ENCODE measurements at regions not wholly inside any gene's neighbourhood (a gene's known extent, or its start where the extent isn't known, plus 50 kb on each side); places are given as distances from the start of the nearest gene placed in this dataset.
"Not testable (repeated sequence)": the region's sequence is repeated elsewhere in the genome, so short reads cannot be mapped to it uniquely, and the experiment has no call there.

GRCh38 chr12:76649099-76649498 is 89.5 kb upstream of the OSBPL8 start:
- no peak for DNase-seq (ENCODE audit: low spot score)
- intact Hi-C loops (cut with DNase I) = no loop called here

DNA sequence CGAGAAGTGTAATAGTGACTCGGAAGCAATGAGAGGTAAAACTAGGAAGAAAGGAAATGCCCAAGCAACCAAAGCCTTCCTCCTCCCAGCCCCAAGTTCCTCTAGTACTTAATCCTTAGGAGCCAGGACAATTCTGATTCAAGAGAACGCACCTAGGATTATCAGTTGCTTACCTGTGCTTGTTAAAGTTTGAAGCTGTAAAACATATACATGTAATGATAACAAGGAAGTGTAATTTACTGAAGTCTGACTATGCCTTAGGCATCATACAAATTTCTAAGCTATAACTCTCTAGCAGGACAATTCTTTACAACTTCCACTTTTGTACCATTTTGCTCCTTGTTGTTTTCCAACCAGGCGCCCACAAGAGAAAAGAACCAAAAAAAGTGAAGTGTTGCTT is 92.8 kb upstream of the OSBPL8 start:
- intact Hi-C loops (cut with DNase I) = no loop called here
- no peak for DNase-seq (ENCODE audit: low spot score)

DNA sequence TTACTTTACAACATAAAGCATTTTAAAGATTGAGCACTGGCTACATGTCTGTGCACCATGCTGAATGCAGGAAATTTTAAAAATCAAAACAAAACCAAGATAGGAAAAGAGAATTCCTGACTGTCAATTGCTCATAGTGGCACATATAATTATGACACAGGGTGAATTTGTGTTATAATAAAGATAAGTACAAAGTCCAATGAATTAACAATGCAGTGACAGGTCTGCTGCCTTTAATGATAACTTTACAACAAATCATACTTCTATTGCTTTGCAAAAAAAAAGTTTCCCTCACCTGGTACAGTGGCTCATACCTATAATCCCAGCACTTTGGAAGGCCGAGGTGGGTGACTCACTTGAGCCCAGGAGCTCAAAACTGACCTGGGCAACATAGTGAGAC is 93.8 kb upstream of the OSBPL8 start:
- intact Hi-C loops (cut with DNase I) = no loop called here
- DNase-seq (ENCODE audit: low spot score) = no peak

GRCh38 chr12:76664731-76665130 is 99.2 kb upstream of the ZDHHC17 start:
- intact Hi-C loops (cut with DNase I) = no loop called here
- DNase-seq (ENCODE audit: low spot score) = no peak

DNA sequence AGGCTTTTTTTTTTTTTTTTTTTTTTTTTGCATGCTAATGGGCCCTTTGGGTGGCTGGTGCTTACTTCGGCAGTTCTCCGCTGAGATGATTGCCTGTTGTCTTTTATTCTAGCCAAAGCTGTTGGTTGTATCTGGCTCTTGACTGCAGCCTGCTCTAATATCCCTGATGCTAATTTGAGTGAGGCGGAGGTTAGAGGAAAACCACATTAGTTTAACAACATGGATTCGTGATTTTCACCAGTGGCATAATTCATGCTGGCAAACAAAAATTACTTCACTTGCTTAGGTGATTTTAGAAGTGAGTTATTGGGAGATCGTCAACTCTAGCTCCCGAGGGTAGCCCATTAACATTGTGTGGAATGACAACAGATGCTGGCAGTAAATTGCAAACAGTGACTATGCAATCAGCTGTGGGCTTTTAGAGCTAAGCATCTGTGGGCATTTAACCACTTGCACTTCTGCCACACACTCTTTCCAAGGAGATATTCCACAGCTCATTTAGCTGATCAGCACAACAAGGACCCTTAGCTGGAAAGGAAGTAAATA is 97.6 kb upstream of the ZDHHC17 start:
- intact Hi-C loops (cut with DNase I) = no loop called here
- DNase-seq (ENCODE audit: low spot score) = no peak

DNA sequence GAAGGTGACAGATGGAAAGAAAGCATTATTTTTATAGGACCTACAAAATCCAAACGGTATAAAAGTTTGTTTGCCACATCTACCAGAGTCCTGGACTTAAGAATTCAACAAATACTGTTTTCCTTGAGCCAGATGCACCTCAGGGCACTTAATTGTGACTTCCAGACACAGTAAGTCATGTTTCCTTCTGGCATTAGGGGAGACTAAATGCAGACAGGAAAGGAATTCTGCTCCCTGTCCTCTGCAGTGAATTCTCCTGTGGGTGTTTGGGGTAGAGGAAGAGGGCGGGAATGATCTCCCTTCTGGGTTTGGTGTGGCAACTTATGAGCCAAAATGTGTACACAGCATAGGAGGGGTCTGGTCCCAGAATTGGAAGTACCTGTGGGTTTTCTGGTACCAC is 93.9 kb upstream of the ZDHHC17 start:
- no peak for DNase-seq (ENCODE audit: low spot score)
- intact Hi-C loops (cut with DNase I) = no loop called here

GRCh38 chr12:76670776-76671175 is 93.1 kb upstream of the ZDHHC17 start:
- no peak for DNase-seq (ENCODE audit: low spot score)
- intact Hi-C loops (cut with DNase I) = no loop called here

- DNase-seq (ENCODE audit: low spot score) = no peak
- intact Hi-C loops (cut with DNase I) = no loop called here
Measured at GRCh38 chr12:76674669-76675315, 89.1 kb upstream of the ZDHHC17 start.

DNA sequence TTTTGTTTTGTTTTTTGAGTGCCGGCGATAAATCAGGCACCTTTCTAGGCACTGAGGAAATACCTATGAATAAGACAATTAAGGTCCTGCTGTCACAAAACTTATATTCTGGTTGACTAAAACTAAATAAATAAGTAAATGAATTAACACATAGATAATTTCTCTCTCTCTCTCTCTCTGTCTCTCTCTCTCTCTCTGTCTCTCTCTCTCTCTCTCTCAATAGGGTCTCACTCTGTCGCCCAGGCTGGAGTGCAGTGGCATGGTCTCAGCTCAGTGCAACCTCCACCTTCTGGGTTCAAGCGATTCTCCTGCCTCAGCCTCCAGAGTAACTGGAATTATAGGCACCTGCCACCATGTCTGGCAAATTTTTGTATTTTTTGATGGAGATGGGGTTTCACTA is 87.7 kb upstream of the ZDHHC17 start:
- DNase-seq (ENCODE audit: low spot score); intact Hi-C loops (cut with DNase I): not testable (repeated sequence)

DNA sequence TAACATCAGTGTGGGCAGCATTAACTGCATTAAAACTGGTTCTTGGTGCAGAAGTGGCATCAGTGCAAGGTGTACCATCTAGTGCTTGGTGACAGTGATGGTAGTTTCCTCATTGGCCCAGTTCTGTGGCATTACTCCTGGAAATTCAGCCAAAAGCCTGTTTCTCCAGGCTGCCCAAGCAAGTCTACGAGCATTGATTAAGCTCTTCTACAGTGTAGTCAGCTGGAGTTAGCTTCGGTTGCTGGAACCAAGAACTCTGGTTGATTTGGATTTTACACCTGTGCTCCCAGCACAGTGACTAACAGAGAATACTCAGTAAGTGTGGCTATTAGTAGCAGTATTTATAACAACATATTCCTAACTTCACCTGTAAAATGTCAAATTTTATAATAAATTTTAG is 84.9 kb upstream of the ZDHHC17 start:
- intact Hi-C loops (cut with DNase I) = no loop called here
- DNase-seq (ENCODE audit: low spot score) = no peak

- DNase-seq (ENCODE audit: low spot score) = no peak
- intact Hi-C loops (cut with DNase I) = no loop called here
Measured at GRCh38 chr12:76679778-76680177, 84.1 kb upstream of the ZDHHC17 start.

- no peak for DNase-seq (ENCODE audit: low spot score)
- intact Hi-C loops (cut with DNase I) = no loop called here
Measured at GRCh38 chr12:76680940-76681339, 83.0 kb upstream of the ZDHHC17 start.

DNA sequence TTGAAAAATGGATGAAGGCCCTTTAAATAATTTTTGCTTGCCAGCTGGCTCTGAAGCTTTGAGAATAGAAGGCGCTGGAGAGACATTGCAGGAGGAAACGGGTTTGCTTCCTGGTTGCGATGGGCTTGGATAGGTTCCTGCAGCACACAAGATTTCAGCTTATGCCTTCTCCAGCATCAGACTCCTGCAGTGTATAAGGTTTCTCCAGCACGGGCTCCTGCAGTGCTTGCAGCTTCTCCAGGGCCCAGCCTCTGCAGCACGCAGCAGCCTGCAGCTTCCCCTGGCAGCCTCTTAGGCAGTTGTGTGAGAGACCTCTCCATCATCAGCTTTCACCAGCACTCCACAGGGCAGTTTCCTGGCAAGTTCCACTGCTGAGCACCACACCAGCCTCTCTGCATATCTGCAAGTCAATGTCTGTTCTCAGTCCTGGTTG is 78.7 kb upstream of the ZDHHC17 start:
- intact Hi-C loops (cut with DNase I) = no loop called here
- DNase-seq (ENCODE audit: low spot score) = no peak

DNA sequence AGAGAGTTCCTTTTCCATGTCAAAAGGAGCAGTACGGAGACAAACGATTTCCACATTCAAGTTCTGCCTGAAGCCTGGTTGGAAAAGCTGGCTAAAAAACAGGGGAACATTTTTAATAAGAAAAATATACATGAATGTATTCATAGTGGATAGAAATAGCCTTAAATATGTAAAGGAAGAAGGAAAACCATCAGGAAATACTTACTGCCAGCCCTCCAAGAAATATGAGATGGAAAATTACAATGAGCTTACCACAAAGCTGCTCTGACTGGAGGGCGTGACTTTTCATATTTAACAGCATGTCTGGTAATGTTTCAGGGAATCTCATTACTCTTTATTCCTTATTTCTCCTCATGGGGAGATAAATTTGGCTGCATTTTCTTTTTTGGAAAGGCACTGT is 75.9 kb upstream of the ZDHHC17 start:
- no peak for DNase-seq (ENCODE audit: low spot score)
- intact Hi-C loops (cut with DNase I) = no loop called here

DNA sequence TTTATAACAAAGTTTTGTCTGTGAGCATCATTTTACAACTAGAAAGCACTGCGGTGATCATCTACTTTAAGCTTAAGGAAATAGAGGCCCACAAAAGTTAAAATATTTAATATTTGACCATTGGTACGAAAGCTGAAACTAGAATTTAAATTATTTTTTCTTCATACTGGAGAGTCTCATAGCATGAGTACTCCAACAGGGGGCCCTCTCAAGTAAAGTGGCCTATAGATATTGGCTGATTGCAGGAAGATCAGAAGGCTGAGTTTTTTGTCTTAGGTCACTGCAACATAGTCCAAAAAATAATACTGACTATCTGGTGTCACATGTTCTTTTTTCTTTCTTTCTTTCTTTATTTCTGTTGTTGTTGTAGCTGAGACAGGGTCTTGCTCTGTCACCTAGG is 75.3 kb upstream of the ZDHHC17 start:
- intact Hi-C loops (cut with DNase I) = no loop called here
- DNase-seq (ENCODE audit: low spot score) = no peak

GRCh38 chr12:76690921-76691700 is 72.8 kb upstream of the ZDHHC17 start:
- DNase-seq (ENCODE audit: low spot score) = no peak
- intact Hi-C loops (cut with DNase I) = no loop called here

DNA sequence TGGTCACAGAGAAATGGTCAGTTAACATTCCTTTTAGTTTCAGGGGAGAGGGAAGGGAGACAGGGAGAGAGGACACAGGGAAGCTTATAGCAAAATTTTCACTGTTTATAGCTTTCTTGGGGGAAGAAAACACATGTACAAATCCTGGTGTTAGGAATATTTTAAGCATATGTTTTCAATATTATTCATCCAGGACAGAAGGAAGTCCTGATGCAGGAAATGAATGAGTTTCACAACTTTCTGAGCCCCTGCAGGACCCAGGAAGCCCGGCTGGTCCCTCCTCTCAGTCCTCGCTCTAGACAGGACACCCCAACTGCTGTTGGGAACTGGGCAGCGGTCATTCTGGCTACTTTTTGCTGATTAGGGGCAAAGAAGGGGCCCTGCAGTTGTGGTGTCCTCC is 71.1 kb upstream of the ZDHHC17 start:
- no peak for DNase-seq (ENCODE audit: low spot score)
- intact Hi-C loops (cut with DNase I) = no loop called here

GRCh38 chr12:76694369-76694768 is 69.5 kb upstream of the ZDHHC17 start:
- intact Hi-C loops (cut with DNase I) = no loop called here
- no peak for DNase-seq (ENCODE audit: low spot score)

GRCh38 chr12:76696186-76696585 is 67.7 kb upstream of the ZDHHC17 start:
- DNase-seq (ENCODE audit: low spot score) = no peak
- intact Hi-C loops (cut with DNase I) = no loop called here

DNA sequence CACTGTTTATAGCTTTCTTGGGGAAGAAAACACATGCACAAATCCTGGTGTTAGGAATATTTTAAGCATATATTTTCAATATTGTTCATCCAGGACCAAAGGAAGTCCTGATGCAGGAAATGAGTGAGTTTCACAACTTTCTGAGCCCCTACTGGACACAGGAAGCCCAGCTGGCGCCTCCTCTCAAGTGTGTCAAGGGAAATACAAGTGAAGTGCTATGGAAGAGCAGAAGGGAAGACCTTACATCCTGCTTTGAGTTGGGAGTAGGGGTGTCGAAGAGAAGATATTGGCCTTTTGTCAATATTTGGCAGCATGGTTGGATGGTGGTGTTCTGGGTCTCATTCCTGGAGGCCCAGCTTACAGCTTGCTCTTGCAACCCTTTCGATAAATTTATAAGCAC is 66.1 kb upstream of the ZDHHC17 start:
- intact Hi-C loops (cut with DNase I) = no loop called here
- DNase-seq (ENCODE audit: low spot score) = no peak

DNA sequence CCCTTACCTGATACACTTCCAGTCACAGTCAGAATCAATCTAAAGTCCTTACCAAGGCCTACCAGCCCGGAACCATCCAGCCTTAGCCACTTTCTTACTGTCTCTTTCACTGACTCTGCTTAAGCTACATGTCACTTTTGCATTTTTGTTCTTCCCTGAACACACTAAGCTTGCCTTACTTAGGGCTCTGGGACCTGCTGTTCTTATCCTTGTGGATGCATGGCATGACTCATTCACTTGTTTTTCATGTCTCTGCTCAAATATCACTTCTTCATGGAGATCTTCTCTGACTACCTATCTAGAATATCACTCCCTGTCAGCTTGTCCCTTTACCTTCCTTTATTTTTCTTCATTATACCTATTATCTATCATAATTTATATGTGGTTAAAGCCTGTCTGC is 65.6 kb upstream of the ZDHHC17 start:
- DNase-seq (ENCODE audit: low spot score) = no peak

More for the DNA sequence above, 65.6 kb upstream of the ZDHHC17 start:
- intact Hi-C loops (cut with DNase I) = no loop called here
